ENCODE measurements at regions not wholly inside any gene's neighbourhood (a gene's known extent, or its start where the extent isn't known, plus 50 kb on each side); places are given as distances from the start of the nearest gene placed in this dataset.

DNA sequence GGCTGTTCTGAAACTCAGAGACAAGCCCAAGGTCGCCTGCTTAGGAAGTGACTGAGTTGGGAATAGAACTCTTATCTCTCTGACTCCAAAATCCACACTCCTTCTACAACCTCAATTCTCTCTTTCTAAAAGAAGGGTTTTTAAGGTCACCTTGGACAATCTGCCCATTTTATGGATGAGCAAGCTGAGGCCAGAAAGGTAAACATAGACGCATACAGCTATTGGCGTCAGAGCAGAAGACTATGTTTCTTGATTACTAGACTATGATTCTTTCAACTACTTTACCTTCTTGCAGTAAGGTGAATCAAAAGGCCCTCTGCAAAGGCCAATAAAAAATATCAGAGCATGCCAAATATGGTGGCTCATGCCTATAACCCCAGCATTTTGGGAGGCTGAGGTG lies 276.6 kb downstream of the CLIC5 start:
- TF ChIP-seq EZH2 (IDR thresholded peaks at IDR 0.05; ENCODE audit: borderline replicate concordance, low read depth, low read length, severe bottlenecking): no peak
- TF ChIP-seq, protein P1, sequence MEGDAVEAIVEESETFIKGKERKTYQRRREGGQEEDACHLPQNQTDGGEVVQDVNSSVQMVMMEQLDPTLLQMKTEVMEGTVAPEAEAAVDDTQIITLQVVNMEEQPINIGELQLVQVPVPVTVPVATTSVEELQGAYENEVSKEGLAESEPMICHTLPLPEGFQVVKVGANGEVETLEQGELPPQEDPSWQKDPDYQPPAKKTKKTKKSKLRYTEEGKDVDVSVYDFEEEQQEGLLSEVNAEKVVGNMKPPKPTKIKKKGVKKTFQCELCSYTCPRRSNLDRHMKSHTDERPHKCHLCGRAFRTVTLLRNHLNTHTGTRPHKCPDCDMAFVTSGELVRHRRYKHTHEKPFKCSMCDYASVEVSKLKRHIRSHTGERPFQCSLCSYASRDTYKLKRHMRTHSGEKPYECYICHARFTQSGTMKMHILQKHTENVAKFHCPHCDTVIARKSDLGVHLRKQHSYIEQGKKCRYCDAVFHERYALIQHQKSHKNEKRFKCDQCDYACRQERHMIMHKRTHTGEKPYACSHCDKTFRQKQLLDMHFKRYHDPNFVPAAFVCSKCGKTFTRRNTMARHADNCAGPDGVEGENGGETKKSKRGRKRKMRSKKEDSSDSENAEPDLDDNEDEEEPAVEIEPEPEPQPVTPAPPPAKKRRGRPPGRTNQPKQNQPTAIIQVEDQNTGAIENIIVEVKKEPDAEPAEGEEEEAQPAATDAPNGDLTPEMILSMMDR (IDR thresholded peaks at IDR 0.05; ENCODE audit: borderline replicate concordance, extremely low read depth, low read length, poor library complexity, severe bottlenecking): no peak
